GM12878 (cell line): ENCODE measurements at regions not wholly inside any gene's neighbourhood (a gene's known extent, or its start where the extent isn't known, plus 50 kb on each side); places are given as distances from the start of the nearest gene placed in this dataset.

Experiments
- CHD1 ChIP-seq: IDR thresholded peaks from 2 replicates; pipeline ENCODE4 v1.6.1; 2012; ENCODE audit warnings: low read depth, low read length, improper control_type of control experiment
- CREB1 ChIP-seq: IDR thresholded peaks from 2 replicates; pipeline ENCODE4 v1.6.1; 2012; ENCODE audit warnings: low read depth, mild to moderate bottlenecking, inconsistent platforms
- FOXK2 ChIP-seq: fragments of 450-650 bp; IDR thresholded peaks from 2 replicates; pipeline ENCODE4 v1.6.1; 2017; ENCODE audit warnings: mild to moderate bottlenecking, moderate library complexity
- HDAC2 ChIP-seq: fragments of 200-600 bp; sonication (generic); IDR thresholded peaks from 2 replicates; pipeline ENCODE4 v1.6.1; 2017
- IRF4 ChIP-seq: IDR thresholded peaks from 2 replicates; pipeline ENCODE4 v1.6.1; 2011; ENCODE audit warnings: low read depth, low read length
- MYB ChIP-seq: fragments of 150-350 bp; IDR thresholded peaks from 2 replicates; pipeline ENCODE4 v1.6.1; 2014; ENCODE audit warnings: mild to moderate bottlenecking, low read depth, low read length, borderline replicate concordance
- PAX5 ChIP-seq: IDR thresholded peaks from 2 replicates; pipeline ENCODE4 v1.6.1; 2011; ENCODE audit warnings: low read depth, low read length, borderline replicate concordance
- TARDBP ChIP-seq: IDR thresholded peaks from 2 replicates; pipeline ENCODE4 v1.6.1; 2016; ENCODE audit warnings: borderline replicate concordance
- ZSCAN29 ChIP-seq: fragments of 450-650 bp; IDR thresholded peaks from 2 replicates; pipeline ENCODE4 v1.6.1; 2017; ENCODE audit warnings: mild to moderate bottlenecking, moderate library complexity
- TF ChIP-seq, protein P1 (sequence below): fragments of 450-650 bp; formaldehyde crosslinking; IDR thresholded peaks from 2 replicates; pipeline ENCODE4 v1.5.0; 2022; ENCODE audit warnings: mild to moderate bottlenecking, missing genetic modification characterization
- TF ChIP-seq, protein P2 (sequence below): fragments of 450-650 bp; IDR thresholded peaks from 2 replicates; pipeline ENCODE4 v1.6.1; 2017; ENCODE audit warnings: mild to moderate bottlenecking
- TF ChIP-seq, protein P3 (sequence below): fragments of 450-650 bp; IDR thresholded peaks from 2 replicates; pipeline ENCODE4 v1.6.1; 2016; ENCODE audit warnings: mild to moderate bottlenecking
- TF ChIP-seq, protein P4 (sequence below): IDR thresholded peaks from 2 replicates; pipeline ENCODE4 v1.6.1; 2012; ENCODE audit warnings: low read depth, low read length, improper control_type of control experiment

DNA sequence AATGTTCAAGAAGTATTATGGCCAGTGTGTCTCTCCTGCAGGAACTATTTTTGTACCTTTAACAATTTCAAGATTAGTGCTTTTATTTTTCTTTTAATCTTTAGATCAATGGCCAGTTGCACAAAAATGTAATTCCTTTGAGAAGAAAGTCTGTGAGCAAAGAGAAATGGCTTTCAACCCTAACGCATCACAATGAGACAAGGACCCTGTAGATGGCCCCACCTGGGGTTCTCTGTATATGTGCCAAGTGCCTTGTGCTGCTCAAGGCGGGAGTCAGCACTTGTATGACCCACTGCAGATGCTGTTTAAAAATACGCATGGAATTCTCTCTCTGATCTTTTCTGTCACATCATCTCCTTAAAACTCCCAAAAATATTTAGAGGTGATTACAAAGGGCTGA is 453.4 kb downstream of the OCA2 start (continued):
- TF ChIP-seq, protein P1, sequence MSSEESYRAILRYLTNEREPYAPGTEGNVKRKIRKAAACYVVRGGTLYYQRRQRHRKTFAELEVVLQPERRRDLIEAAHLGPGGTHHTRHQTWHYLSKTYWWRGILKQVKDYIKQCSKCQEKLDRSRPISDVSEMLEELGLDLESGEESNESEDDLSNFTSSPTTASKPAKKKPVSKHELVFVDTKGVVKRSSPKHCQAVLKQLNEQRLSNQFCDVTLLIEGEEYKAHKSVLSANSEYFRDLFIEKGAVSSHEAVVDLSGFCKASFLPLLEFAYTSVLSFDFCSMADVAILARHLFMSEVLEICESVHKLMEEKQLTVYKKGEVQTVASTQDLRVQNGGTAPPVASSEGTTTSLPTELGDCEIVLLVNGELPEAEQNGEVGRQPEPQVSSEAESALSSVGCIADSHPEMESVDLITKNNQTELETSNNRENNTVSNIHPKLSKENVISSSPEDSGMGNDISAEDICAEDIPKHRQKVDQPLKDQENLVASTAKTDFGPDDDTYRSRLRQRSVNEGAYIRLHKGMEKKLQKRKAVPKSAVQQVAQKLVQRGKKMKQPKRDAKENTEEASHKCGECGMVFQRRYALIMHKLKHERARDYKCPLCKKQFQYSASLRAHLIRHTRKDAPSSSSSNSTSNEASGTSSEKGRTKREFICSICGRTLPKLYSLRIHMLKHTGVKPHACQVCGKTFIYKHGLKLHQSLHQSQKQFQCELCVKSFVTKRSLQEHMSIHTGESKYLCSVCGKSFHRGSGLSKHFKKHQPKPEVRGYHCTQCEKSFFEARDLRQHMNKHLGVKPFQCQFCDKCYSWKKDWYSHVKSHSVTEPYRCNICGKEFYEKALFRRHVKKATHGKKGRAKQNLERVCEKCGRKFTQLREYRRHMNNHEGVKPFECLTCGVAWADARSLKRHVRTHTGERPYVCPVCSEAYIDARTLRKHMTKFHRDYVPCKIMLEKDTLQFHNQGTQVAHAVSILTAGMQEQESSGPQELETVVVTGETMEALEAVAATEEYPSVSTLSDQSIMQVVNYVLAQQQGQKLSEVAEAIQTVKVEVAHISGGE (CRISPR knock-in tag) = no peak
- TF ChIP-seq HDAC2 = no peak
- no peak for TF ChIP-seq CHD1
- TF ChIP-seq TARDBP = no peak
- TF ChIP-seq, protein P2, sequence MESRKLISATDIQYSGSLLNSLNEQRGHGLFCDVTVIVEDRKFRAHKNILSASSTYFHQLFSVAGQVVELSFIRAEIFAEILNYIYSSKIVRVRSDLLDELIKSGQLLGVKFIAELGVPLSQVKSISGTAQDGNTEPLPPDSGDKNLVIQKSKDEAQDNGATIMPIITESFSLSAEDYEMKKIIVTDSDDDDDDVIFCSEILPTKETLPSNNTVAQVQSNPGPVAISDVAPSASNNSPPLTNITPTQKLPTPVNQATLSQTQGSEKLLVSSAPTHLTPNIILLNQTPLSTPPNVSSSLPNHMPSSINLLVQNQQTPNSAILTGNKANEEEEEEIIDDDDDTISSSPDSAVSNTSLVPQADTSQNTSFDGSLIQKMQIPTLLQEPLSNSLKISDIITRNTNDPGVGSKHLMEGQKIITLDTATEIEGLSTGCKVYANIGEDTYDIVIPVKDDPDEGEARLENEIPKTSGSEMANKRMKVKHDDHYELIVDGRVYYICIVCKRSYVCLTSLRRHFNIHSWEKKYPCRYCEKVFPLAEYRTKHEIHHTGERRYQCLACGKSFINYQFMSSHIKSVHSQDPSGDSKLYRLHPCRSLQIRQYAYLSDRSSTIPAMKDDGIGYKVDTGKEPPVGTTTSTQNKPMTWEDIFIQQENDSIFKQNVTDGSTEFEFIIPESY = no peak
- TF ChIP-seq ZSCAN29 = no peak
- TF ChIP-seq IRF4 = no peak
- TF ChIP-seq CREB1 = no peak
- TF ChIP-seq, protein P3, sequence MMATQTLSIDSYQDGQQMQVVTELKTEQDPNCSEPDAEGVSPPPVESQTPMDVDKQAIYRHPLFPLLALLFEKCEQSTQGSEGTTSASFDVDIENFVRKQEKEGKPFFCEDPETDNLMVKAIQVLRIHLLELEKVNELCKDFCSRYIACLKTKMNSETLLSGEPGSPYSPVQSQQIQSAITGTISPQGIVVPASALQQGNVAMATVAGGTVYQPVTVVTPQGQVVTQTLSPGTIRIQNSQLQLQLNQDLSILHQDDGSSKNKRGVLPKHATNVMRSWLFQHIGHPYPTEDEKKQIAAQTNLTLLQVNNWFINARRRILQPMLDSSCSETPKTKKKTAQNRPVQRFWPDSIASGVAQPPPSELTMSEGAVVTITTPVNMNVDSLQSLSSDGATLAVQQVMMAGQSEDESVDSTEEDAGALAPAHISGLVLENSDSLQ = no peak
- TF ChIP-seq, protein P4, sequence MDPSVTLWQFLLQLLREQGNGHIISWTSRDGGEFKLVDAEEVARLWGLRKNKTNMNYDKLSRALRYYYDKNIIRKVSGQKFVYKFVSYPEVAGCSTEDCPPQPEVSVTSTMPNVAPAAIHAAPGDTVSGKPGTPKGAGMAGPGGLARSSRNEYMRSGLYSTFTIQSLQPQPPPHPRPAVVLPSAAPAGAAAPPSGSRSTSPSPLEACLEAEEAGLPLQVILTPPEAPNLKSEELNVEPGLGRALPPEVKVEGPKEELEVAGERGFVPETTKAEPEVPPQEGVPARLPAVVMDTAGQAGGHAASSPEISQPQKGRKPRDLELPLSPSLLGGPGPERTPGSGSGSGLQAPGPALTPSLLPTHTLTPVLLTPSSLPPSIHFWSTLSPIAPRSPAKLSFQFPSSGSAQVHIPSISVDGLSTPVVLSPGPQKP = no peak
- TF ChIP-seq FOXK2 = no peak
- no peak for TF ChIP-seq PAX5
- no peak for TF ChIP-seq MYB
